OCI-LY3 (cell line): ENCODE measurements at regions not wholly inside any gene's neighbourhood (a gene's known extent, or its start where the extent isn't known, plus 50 kb on each side); places are given as distances from the start of the nearest gene placed in this dataset.
"Not testable (repeated sequence)": the region's sequence is repeated elsewhere in the genome, so short reads cannot be mapped to it uniquely, and the experiment has no call there.

ENCODE experiments used
- CTCF ChIP-seq: fragments of 200-600, 300-600 bp; sonication (generic); IDR thresholded peaks from 2 replicates; pipeline ENCODE4 v1.5.1; 2014; ENCODE audit warnings: antibody characterized with exemption, low read length, low read depth
- EZH2phosphoT487 ChIP-seq: fragments of 200-600 bp; shearing (Covaris generic); IDR thresholded peaks from 2 replicates; pipeline ENCODE4 v1.6.1; 2018; ENCODE audit warnings: antibody characterized with exemption, mixed run types, low read depth

DNA sequence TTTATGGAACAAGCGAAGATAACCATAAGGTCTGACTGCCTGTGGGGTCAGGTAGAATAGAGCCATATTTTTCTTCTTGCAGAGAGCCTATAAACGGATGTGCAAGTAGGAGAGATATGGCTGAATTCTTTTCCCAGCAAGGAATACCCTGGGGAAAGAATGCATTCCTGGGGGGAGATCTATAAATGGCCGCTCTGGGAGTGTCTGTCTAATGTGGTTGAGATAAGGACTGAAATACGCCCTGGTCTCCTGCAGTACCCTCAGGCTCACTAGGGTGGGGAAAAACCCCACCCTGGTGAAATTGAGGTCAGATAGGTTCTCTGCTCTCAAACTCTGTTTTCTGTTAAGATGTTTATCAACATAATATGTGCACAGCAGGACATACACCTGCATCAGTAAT lies 209.0 kb downstream of the CPXCR1 start:
- TF ChIP-seq CTCF, EZH2phosphoT487: not testable (repeated sequence)
